ENCODE measurements at regions not wholly inside any gene's neighbourhood (a gene's known extent, or its start where the extent isn't known, plus 50 kb on each side); places are given as distances from the start of the nearest gene placed in this dataset.
"Not testable (repeated sequence)": the region's sequence is repeated elsewhere in the genome, so short reads cannot be mapped to it uniquely, and the experiment has no call there.

DNA sequence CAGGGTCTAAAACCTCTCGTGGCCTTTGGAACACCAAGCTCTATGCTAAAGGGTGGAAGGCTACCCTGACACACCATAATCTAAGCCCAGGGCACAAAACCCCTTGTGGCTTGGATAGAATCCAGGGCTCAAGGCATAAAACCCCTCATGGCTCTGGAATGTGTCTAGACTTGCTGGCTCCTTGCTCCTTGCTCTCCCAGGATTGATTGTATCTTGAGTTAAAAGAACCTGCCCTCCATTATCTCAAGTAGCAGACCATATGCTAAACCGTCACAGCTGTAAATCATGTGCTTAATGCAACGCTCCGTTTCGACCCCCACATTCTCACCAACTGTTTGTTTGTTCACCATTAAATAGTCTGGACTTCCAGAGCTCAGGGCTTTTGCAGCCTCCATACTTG lies 287.4 kb upstream of the CNTN5 start:
- not testable (repeated sequence) for TF ChIP-seq POLR2A (IDR thresholded peaks at IDR 0.05)
- TF ChIP-seq, protein P1, sequence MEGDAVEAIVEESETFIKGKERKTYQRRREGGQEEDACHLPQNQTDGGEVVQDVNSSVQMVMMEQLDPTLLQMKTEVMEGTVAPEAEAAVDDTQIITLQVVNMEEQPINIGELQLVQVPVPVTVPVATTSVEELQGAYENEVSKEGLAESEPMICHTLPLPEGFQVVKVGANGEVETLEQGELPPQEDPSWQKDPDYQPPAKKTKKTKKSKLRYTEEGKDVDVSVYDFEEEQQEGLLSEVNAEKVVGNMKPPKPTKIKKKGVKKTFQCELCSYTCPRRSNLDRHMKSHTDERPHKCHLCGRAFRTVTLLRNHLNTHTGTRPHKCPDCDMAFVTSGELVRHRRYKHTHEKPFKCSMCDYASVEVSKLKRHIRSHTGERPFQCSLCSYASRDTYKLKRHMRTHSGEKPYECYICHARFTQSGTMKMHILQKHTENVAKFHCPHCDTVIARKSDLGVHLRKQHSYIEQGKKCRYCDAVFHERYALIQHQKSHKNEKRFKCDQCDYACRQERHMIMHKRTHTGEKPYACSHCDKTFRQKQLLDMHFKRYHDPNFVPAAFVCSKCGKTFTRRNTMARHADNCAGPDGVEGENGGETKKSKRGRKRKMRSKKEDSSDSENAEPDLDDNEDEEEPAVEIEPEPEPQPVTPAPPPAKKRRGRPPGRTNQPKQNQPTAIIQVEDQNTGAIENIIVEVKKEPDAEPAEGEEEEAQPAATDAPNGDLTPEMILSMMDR (IDR thresholded peaks at IDR 0.05 in 8 of 11, conservative IDR thresholded peaks at IDR 0.05 in 3 of 11): not testable (repeated sequence)
